NCI-H345 treated with DMSO at 0.1 percent for 48 hours (cell line): ENCODE measurements at regions not wholly inside any gene's neighbourhood (a gene's known extent, or its start where the extent isn't known, plus 50 kb on each side); places are given as distances from the start of the nearest gene placed in this dataset.

Experiments used
- DNase-seq: peaks from one replicate; lab custom pipeline; 2025; ENCODE audit not compliant: unreplicated experiment; lab: John Stamatoyannopoulos, UW

DNA sequence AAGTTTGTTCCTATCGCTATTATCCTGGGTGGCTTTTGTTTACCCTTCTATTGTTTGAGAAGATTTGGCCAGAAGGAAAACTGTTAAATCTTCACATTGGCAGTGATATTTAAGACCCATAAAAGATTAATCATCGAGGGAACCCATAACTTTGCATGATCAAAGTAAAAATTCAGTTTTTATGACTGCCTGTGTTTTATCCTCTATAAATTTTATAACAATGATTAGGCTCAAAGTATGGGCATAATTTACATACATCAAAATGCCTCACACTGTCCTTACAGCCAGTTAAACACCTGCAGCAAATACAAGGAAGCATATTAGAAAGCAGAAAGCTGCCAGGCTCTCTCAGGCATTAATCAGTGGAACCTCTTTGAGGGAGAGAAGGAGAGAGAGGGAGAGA lies 289.1 kb downstream of the ICOS start:
- DNase-seq = no peak

- no peak for DNase-seq
These were observed 289.8 kb downstream of the ICOS start for GRCh38 chr2:204226305-204226880.

- DNase-seq = no peak
These were observed 291.8 kb downstream of the ICOS start for GRCh38 chr2:204228169-204228886.

DNA sequence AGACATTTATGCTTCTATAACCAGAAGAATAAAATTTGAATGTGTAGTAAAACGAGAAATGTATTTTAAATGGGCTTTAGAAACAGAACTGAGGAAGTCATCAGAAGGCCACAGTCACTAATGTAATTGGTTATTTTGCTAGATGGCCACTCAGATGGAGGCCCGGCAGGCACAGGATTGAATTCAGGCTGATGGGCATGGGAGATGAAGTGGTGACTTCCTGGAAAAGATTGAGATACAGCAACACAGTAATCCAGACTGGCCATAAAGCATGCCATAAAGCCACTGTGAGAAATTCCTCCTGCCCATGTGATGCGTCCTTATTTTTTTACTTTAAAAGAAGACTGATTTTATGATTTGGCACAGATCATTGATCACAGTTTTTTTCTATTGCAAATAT lies 297.7 kb downstream of the ICOS start:
- no peak for DNase-seq

GRCh38 chr2:204234879-204235278 lies 298.3 kb downstream of the ICOS start:
- no peak for DNase-seq

- no peak for DNase-seq
These were observed 300.9 kb downstream of the ICOS start for GRCh38 chr2:204237416-204237815.

DNA sequence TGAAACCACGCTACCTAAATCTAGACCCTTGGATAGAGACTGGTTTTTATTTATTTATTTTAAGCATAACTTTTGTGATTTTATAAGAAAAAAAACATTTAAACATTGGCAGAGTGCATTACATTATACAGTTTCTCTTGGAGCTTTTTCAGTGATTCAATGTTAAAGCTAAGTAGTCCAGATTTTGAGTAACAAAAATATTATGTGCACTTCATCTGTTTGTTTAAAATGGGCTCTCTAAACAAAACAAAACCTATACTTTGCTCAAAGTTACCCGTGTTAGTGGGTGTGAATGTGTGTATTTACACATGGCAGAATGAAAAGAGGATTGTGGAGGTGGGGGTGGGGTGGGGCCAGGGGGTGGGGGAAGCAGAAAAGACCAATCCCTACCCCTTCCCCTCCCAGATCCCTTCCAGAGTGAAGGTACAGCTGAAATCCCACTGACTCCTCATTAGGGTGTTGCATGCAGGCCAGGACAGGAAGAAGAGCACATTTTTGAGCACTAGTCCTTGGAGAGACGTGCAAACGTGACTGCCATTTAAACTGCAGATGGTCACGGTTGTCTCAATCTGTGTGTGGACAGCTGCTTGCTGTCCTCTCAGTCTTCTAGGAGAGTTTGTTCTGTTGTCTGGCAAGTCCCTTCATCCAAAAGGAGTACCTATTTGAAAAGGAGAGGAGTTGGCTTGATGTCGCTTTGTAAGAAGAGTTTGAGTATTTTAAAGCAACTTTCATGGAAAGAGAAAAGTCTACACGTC lies 303.0 kb downstream of the ICOS start:
- DNase-seq = no peak

DNA sequence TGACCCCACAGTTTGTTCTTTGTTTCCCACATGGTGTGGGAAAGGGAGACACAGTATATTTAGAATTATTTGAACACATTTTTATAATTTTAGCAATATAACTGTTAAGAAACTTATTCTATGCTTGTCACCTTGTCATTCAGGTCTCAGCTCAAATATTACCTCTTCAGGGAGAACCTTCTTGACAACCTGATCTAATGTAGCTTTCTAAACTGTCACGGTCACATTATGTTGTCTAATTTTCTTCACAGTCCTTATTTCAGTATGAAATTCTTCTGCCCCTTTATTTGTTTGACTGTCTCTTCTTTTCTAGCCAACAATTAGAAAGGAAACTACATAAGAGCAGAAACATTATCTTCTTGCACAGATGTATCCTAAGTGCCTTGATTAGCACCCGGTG lies 304.3 kb upstream of the PARD3B start:
- DNase-seq = no peak

GRCh38 chr2:204249437-204249836 lies 295.8 kb upstream of the PARD3B start:
- no peak for DNase-seq

DNA sequence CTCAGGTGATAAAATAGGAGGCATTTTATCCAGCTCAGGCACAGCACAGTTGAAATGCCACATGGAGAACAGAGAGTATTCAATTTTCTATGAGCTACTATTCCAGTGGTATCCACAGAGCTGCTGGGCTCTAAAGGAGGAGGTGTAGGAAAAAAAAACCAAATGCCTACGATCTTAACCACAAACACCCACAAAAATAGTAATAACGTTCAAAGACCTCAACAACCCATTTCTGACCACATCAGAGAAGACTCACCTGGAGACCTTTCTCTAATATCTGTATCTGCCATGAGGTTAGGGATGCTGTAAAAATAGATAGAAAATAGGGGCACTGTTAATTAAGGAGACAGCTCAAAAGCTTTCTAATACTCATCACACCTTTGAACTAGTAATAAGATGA lies 294.6 kb upstream of the PARD3B start:
- DNase-seq = no peak

DNA sequence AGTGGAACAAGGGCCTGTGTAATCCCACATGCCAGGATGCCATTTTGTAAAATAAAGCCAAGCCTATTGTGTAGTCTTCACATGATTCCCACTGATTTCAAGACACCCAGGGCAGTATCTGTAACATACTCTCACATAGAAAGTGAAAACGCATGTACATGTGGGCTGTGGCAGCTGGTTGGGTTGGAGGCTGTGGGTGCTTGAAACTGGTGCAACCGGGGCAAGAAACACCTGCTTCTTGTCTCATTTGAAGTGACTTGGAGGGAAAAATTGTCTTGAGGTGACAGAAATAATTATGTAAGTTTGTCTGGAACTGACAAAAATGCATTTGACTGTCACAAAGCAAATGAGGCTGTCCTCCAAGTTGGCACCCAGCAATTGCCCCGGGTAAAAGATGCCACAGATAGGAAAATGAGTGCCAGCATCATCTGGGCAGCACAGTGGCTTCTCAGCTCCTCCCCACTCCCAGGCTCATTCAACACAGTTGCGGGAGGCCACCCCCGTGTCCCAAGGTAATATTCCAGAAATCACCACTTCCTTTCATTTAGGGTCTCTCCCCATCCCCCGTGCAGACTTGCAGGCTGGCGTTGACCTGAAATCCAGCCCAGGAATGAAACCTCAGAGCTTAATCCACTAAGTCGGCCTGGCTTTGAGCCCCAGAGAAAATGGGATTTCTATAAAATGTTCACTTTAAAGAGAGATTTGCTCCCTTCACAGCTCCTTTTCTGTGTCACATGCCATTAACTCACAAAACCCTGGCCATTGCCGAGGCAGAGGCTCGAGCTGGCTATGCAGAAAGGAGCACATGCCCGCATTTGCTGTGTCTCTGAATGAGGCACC lies 293.9 kb upstream of the PARD3B start:
- DNase-seq = no peak

- DNase-seq = no peak
These were observed 293.3 kb upstream of the PARD3B start for GRCh38 chr2:204251998-204252376.

GRCh38 chr2:204255071-204255470 lies 290.2 kb upstream of the PARD3B start:
- no peak for DNase-seq

DNA sequence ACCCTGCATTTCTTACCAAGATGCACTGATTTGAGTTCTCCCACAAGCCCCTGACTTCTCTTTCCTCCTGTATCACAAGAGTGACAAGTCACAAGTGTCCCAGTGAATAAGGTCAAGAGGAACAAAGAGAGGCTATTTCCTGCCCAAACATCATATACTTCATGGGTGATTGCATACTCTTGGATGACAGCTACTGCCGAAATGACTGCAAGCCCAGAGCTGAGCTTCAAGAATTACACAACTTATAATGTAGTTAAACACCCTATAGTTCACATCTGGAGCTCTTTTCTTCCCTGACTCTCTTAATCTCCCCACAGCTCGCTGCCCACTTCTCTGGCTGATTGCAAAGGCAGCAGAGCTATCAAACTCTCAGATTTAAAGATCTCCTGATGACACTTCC lies 289.7 kb upstream of the PARD3B start:
- DNase-seq = no peak

DNA sequence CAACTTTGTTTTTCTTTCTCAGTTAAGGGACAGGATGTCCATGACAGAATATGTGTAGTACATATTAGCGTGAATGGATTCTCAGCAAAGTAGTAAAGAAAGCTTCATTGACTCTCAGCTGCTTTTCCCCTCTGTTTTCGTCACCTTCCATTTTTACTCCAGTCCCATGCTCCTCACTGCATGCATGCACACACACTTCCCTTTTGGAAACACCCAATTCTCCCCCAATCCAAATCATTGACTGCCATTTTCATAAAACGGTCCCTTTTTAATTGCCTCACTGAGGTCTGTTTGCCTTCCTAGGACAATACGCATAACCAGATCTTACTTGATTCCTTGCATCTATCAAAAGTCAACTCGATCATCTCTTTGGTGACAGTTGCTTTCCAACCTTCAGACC lies 287.5 kb upstream of the PARD3B start:
- no peak for DNase-seq

DNA sequence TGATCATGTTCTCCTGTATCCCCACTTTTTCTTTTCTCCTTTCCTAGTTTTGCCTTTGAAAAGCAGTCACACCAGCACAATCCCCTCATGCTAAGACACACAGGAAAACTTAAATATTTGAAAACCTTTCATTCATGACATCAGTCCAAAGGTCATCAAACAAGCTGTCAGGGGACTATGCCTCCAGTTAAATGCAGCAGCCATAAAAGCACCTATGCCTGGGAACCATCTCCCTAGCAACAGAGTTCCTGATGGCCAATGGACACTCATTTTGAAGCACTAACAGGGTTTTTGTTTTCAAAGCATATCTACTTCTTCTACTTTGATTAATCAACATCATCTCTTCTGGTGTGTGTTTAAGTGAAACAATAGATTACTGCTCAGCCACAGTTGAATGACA lies 286.4 kb upstream of the PARD3B start:
- no peak for DNase-seq

DNA sequence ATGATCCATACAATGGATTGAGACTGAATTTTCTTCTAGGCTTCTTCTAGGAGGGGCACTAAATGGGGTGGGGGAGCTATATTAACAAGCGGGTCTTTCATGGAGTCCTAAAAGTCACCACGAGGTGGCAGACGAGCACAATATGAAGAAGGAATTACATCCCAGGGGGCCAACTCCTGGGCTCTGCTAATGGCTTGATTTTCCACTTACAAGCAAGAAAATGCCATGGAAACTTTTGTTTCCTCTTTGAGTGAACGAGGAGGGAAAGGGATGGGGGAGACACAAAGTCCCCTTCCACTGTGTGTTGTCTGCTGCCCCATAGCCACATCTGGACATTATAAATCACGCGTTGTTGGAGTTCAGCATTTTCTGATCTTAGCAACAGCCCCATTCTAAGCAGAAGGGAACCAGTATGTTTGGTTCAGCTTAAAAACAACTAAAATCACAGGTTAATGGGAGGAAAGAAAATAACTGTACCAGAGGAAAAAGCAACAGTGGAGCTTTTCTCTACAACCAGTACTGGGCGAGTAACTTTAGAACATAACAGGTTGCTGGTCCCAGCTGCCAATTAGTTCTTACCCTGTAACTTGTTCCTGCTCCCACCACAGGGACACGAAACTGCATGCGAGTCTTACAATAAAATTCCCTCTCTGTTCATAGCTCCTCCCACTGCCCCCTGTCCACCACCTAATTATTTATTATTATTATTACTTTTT lies 285.0 kb upstream of the PARD3B start:
- DNase-seq = peak; percentile 42

DNA sequence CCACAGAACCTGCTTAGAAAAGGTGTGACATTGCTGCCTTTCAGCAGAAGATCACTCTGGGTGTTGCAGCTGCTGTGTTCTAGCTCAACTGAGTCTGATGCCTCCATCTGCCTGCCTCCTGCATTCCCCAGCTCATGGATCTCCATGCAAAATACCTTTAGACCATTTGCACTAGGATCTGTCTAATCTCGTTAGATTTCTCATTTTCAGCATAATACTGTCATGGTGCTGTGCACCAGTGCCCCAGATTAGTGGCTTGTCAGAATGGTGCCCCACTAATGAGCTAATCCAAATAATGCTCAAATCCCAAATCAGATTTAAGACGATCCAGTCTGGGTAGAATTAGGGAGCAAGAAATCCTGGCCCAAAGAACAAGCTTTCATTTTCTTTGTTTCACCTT lies 284.4 kb upstream of the PARD3B start:
- no peak for DNase-seq

DNA sequence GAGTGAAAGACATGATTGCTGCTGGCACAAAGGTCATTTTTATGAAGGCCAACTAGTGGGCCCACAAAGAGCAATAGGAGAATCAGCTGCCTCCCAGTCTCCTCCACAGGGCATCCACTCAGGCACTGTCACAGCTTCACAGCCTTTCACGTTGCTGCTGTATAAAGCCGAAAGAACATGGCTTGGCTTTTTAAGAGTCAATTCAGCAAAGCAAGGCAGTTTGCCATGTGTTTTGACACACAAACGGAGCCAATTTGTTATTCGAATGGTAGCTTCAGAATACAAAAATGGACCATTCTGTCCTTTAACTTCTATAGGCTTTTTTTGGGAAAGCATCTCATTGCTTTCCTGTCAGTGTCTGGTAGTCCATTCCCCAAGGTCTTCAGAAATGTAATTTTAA lies 283.4 kb upstream of the PARD3B start:
- no peak for DNase-seq

DNA sequence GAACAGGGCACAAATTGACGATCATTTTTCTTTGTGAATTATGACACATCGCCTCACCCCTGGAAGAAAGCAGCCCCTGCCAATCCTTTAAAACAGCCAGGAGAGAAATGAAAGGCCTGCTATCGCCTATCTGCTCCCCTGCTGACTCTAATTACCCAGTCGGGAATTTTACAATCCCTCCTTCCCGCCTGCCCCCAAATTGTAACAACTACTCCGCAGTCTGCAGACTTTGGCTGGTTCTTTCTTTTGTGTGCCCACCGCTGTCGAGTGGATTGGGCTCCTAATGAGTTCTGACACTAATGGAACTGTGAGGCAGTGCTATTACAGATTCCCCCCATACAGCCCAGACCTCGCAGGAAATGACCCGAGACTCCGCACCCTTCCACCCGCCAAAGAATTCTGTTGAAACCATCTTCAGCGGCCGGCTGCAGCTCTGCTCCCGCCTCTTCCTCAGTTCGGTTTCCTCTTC lies 281.2 kb upstream of the PARD3B start:
- no peak for DNase-seq

- DNase-seq = no peak
These were observed 280.6 kb upstream of the PARD3B start for GRCh38 chr2:204264621-204265140.
